Uterus (tissue), 2 donors: ENCODE measurements at regions not wholly inside any gene's neighbourhood (a gene's known extent, or its start where the extent isn't known, plus 50 kb on each side); places are given as distances from the start of the nearest gene placed in this dataset.

Source experiments
- CTCF ChIP-seq, 4 experiments: fragments of 200-600 bp in 2 of 4; fragments of 450-650 bp in 2 of 4; sonication (generic) in 2 of 4; IDR thresholded peaks; one replicate each; pipeline ENCODE4 v1.5.1; 2016 to 2019; ENCODE audit warnings: antibody characterized with exemption in 4 of 4, mild to moderate bottlenecking in 2 of 4, moderate library complexity in 1 of 4
- POLR2A ChIP-seq, 2 donors: fragments of 450-650 bp; IDR thresholded peaks; one replicate each; pipeline ENCODE4 v1.6.1; 2016; ENCODE audit warnings: antibody characterized with exemption in 2 of 2, mild to moderate bottlenecking in 1 of 2, moderate library complexity in 1 of 2

DNA sequence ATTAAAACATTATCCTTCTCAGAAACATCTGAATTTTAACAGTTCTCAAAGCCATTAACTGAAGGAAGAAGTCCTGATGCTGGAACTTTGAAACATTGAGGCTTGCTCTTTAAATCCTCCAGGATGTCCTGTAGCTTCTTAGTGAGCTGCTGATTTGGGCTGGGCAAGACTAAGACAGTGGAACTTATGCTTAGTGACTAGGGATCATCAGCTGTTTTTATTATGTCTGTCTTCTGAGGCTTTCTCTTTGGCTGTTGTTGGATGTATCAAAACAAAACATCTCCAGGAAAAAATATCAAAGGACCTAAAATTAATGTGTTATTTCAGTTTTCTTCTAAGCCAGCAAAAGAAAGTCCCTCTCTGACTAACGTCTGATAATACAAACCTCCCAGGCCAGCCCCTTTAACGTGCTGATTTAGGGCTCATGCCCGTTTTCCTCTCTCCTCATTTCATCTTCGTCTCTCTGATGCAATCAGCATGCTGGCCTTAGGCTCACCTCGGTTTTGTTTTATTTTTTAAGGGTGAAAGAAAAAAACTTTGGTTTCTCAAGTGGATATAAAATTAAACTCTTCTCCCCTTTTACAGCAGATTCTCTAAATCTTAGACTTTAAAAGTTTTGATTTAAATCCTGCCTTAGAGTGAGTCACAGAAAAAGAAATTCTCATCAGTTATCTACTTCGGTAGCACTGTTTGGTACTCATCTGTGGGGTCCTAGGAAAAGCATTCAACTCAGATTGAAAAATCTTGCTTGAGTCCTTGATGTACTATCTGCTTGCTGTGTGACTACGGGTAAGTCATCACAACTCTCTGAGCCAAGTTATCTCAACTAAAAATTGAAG is 106.2 kb upstream of the CCDC91 start:
- TF ChIP-seq CTCF (IDR thresholded peaks at IDR 0.05): no peak
- TF ChIP-seq POLR2A (IDR thresholded peaks at IDR 0.05): no peak
